Stomach (tissue), 8 donors: ENCODE measurements at regions not wholly inside any gene's neighbourhood (a gene's known extent, or its start where the extent isn't known, plus 50 kb on each side); places are given as distances from the start of the nearest gene placed in this dataset.
"Not testable (repeated sequence)": the region's sequence is repeated elsewhere in the genome, so short reads cannot be mapped to it uniquely, and the experiment has no call there.

Source experiments
- DNase-seq, 2 donors: peaks; one replicate each; pipeline versions ENCODE4 v3.0.0 to v3.0.0-alpha.2; 2013 to 2019
- H3K27ac ChIP-seq, 5 donors: fragments of 200-600 bp in 4 of 5; sonication (generic) in 4 of 5; one replicate each; pipeline ENCODE4 v1.5.1; 2013 to 2019; ENCODE audit warnings: mild to moderate bottlenecking in 1 of 5, moderate library complexity in 1 of 5
- H3K27me3 ChIP-seq, 3 donors: fragments of 200-600 bp; sonication (generic); one replicate each; pipeline ENCODE4 v1.5.1; 2017 to 2019; ENCODE audit warnings: mixed run types in 1 of 3
- H3K36me3 ChIP-seq, 4 donors: fragments of 200-600 bp; sonication (generic); 1 replicate in 3 of 4; 2 replicates in 1 of 4; pipeline ENCODE4 v1.5.1; 2016 to 2019
- H3K4me1 ChIP-seq, 4 donors: fragments of 200-600 bp; sonication (generic); one replicate each; pipeline ENCODE4 v1.5.1; 2016 to 2019
- H3K4me3 ChIP-seq, 4 donors: fragments of 200-600 bp; sonication (generic) in 3 of 4; one replicate each; pipeline ENCODE4 v1.5.1; 2016 to 2019; ENCODE audit warnings: mild to moderate bottlenecking in 1 of 4
- H3K9me3 ChIP-seq, 4 donors: fragments of 200-600 bp; sonication (generic); one replicate each; pipeline ENCODE4 v1.5.1; 2016 to 2019
- CTCF ChIP-seq, 7 experiments: fragments of 450-650 bp in 4 of 7; fragments of 200-600 bp in 3 of 7; sonication (generic) in 3 of 7; IDR thresholded peaks; one replicate each; pipeline ENCODE4 v1.5.1; 2016 to 2019; ENCODE audit warnings: antibody characterized with exemption in 7 of 7, control low read depth in 2 of 7, mild to moderate bottlenecking in 1 of 7
- EP300 ChIP-seq: sonication (generic); formaldehyde crosslinking; IDR thresholded peaks from one replicate; pipeline ENCODE4 v1.6.1; 2017; ENCODE audit warnings: antibody characterized with exemption
- POLR2A ChIP-seq, 4 donors: fragments of 450-650 bp; IDR thresholded peaks; one replicate each; pipeline ENCODE4 v1.6.1; 2016; ENCODE audit warnings: antibody characterized with exemption in 4 of 4, control low read depth in 2 of 4, mild to moderate bottlenecking in 1 of 4, moderate library complexity in 1 of 4
- POLR2AphosphoS5 ChIP-seq, 3 donors: sonication (generic); formaldehyde crosslinking; IDR thresholded peaks; one replicate each; pipeline ENCODE4 v1.6.1; 2016; ENCODE audit warnings: antibody characterized with exemption in 3 of 3
- WGBS, 5 donors: extraction: QIAGEN DNeasy Blood & Tissue Kit in 3 of 5; methylation state at CpG; one replicate each; pipeline versions ENCODE4 v1.1.5 to v1.1.7; 2013 to 2018; 5-methylcytosine and 5-hydroxymethylcytosine counted together
- intact Hi-C: fragments of 100-400 bp; cut with DNase I; formaldehyde crosslinking; loops from one replicate; pipeline ENCODE4 v1.15.1; 2023; ENCODE audit warnings: low total_unique reads
- donor health status: healthy with polysubstance abuse.
- donor health status: Bipolar disorder and iron deficiency.
- donor health status: healthy.

- Histone ChIP-seq H3K36me3 (peaks cover 0 to 64% (median 62%) of the 10 kb centered on the region in 4 donors), H3K9me3 (no peaks in the 10 kb centered on the region), H3K4me3 (no peak overlapping the region), H3K27me3 (no peaks in the 10 kb centered on the region), H3K4me1 (no peaks in the 10 kb centered on the region), H3K27ac (no peak overlapping the region)
- WGBS, 5 donors, result 91 to 98% (median 95%) methylated on average over 4 of the region's 4 CpGs
- no peak for DNase-seq
- TF ChIP-seq POLR2AphosphoS5 (IDR thresholded peaks at IDR 0.05) (no peak), CTCF (IDR thresholded peaks at IDR 0.05) (no peak), EP300 (no peak), POLR2A (IDR thresholded peaks at IDR 0.05) (no peak)
- intact Hi-C loops, result no loop called here
These were observed 62.1 kb upstream of the ZNF746 start for GRCh38 chr7:149559711-149560110.

- no peaks in the 10 kb centered on the region for H3K4me1 ChIP-seq
- intact Hi-C loops, result no loop called here
- peaks cover 0 to 71% (median 59%) of the 10 kb centered on the region in 4 donors for H3K36me3 ChIP-seq
- no peaks in the 10 kb centered on the region for H3K27me3 ChIP-seq
- no peak overlapping the region for H3K4me3 ChIP-seq
- WGBS, 5 donors, result 94 to 99% (median 95%) methylated on average over 6 of the region's 6 CpGs
- no peak for DNase-seq
- no peaks in the 10 kb centered on the region for H3K9me3 ChIP-seq
- no peak overlapping the region for H3K27ac ChIP-seq
- TF ChIP-seq POLR2AphosphoS5 (IDR thresholded peaks at IDR 0.05) (no peak), POLR2A (IDR thresholded peaks at IDR 0.05) (no peak), CTCF (IDR thresholded peaks at IDR 0.05) (no peak), EP300 (no peak)
These were observed 60.7 kb upstream of the ZNF746 start for GRCh38 chr7:149558149-149558861.

DNA sequence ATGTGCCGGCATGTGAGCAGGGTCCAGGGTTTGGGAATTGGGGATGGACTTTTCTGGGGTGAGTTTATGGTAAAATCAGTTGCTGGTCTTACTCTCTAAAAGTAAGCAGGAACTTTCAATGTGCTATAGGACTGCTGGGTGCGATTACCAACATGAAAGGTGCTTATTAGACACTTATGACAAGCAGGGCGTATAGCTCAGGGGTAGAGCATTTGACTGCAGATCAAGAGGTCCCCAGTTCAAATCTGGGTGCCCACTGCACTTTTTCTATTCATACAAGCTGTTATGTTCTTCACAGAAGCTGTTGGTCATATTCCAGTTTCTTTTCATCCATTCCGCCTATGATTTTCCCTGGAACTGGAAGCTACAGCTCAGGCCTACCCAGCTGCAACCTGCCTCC lies 58.9 kb upstream of the ZNF746 start:
- intact Hi-C loops, DNase-seq: not testable (repeated sequence)
- WGBS, 5 donors, result 96 to 99% (median 96%) methylated on average over 4 of the region's 4 CpGs

DNA sequence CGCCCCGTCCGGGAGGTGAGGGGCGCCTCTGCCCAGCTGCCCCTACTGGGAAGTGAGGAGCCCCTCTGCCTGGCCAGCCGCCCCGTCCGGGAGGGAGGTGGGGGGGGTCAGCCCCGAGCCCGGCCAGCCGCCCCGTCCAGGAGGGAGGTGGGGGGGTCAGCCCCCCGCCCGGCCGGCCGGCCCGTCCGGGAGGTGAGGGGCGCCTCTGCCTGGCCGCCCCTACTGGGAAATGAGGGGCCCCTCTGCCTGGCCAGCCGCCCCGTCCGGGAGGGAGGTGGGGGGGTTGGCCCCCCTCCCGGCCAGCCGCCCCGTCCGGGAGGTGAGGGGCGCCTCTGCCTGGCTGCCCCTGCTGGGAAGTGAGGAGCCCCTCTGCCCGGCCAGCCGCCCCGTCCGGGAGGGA lies 57.2 kb upstream of the ZNF746 start:
- WGBS, 5 donors, result 90 to 98% (median 94%) methylated on average over 4 to 27 of the region's 31 CpGs
- intact Hi-C loops, result not testable (repeated sequence)
- peaks cover 16 to 84% (median 78%) of the 10 kb centered on the region in 4 donors for H3K36me3 ChIP-seq

More for the DNA sequence above, 58.9 kb upstream of the ZNF746 start:
- not testable (repeated sequence) for H3K4me3 ChIP-seq, H3K4me1 ChIP-seq, H3K9me3 ChIP-seq, H3K27me3 ChIP-seq, H3K27ac ChIP-seq
- H3K36me3 ChIP-seq, result peaks cover 2 to 82% (median 73%) of the 10 kb centered on the region in 4 donors

GRCh38 chr7:149553991-149554390 lies 56.4 kb upstream of the ZNF746 start:
- H3K27me3 ChIP-seq, intact Hi-C loops, DNase-seq, H3K27ac ChIP-seq, H3K9me3 ChIP-seq, H3K4me1 ChIP-seq, H3K4me3 ChIP-seq: not testable (repeated sequence)
- WGBS, 5 donors, result 94 to 98% (median 96%) methylated on average over 15 to 27 of the region's 27 CpGs
- peaks cover 24 to 85% (median 82%) of the 10 kb centered on the region in 4 donors for H3K36me3 ChIP-seq

More for the DNA sequence above, 57.2 kb upstream of the ZNF746 start:
- H3K27me3 ChIP-seq, DNase-seq, H3K27ac ChIP-seq, H3K9me3 ChIP-seq, H3K4me3 ChIP-seq, H3K4me1 ChIP-seq: not testable (repeated sequence)

GRCh38 chr7:149552799-149553198 lies 55.2 kb upstream of the ZNF746 start:
- Histone ChIP-seq H3K27ac (no peak overlapping the region), H3K9me3 (no peaks in the 10 kb centered on the region), H3K4me1 (no peaks in the 10 kb centered on the region), H3K27me3 (no peaks in the 10 kb centered on the region), H3K4me3 (no peak overlapping the region), H3K36me3 (peaks cover 33 to 86% (median 82%) of the 10 kb centered on the region in 4 donors)
- 79 to 99% (median 90%) methylated on average over 3 of the region's 3 CpGs for WGBS, 5 donors
- TF ChIP-seq POLR2AphosphoS5 (IDR thresholded peaks at IDR 0.05), result no peak
- TF ChIP-seq EP300, result no peak
- no peak for TF ChIP-seq POLR2A (IDR thresholded peaks at IDR 0.05)
- TF ChIP-seq CTCF (IDR thresholded peaks at IDR 0.05), result no peak
- intact Hi-C loops, result no loop called here
- no peak for DNase-seq
